H9 (cell line): ENCODE measurements at regions not wholly inside any gene's neighbourhood (a gene's known extent, or its start where the extent isn't known, plus 50 kb on each side); places are given as distances from the start of the nearest gene placed in this dataset.

Source experiments
- DNase-seq: peaks from one replicate; pipeline ENCODE4 v3.0.0-alpha.2; 2017
- H2AFZ ChIP-seq: one replicate; pipeline ENCODE4 v1.6.1; 2013; ENCODE audit warnings: mild to moderate bottlenecking, low read length, control low read depth, moderate library complexity
- H2AK5ac ChIP-seq: 2 replicates; pipeline ENCODE4 v1.6.1; 2013; ENCODE audit warnings: low read length, control low read depth, mixed read lengths; ENCODE audit not compliant: insufficient read length
- H2BK120ac ChIP-seq: one replicate; pipeline ENCODE4 v1.6.1; 2013; ENCODE audit warnings: low read depth, mild to moderate bottlenecking, low read length, control low read depth, inconsistent platforms; ENCODE audit not compliant: poor library complexity, severe bottlenecking
- H2BK12ac ChIP-seq: 2 replicates; pipeline ENCODE4 v1.6.1; 2013; ENCODE audit warnings: low read length, control low read depth, mixed read lengths, low read depth; ENCODE audit not compliant: insufficient read length
- H2BK15ac ChIP-seq: 2 replicates; pipeline ENCODE4 v1.6.1; 2013; ENCODE audit warnings: low read depth, low read length, control low read depth
- H2BK20ac ChIP-seq: one replicate; pipeline ENCODE4 v1.6.1; 2013; ENCODE audit warnings: low read depth, mild to moderate bottlenecking, low read length, control low read depth, inconsistent platforms; ENCODE audit not compliant: poor library complexity, severe bottlenecking
- H2BK5ac ChIP-seq: 2 replicates; pipeline ENCODE4 v1.6.1; 2013; ENCODE audit warnings: low read length, control low read depth, mixed read lengths; ENCODE audit not compliant: insufficient read length
- H3K14ac ChIP-seq: 2 replicates; pipeline ENCODE4 v1.6.1; 2013; ENCODE audit warnings: low read length, control low read depth; ENCODE audit not compliant: insufficient read depth
- H3K18ac ChIP-seq: 2 replicates; pipeline ENCODE4 v1.6.1; 2013; ENCODE audit warnings: low read depth, mild to moderate bottlenecking, mixed read lengths, low read length, control low read depth; ENCODE audit not compliant: insufficient read length
- H3K23ac ChIP-seq: 2 replicates; pipeline ENCODE4 v1.6.1; 2013; ENCODE audit warnings: low read length, control low read depth, mixed read lengths, low read depth; ENCODE audit not compliant: insufficient read length
- H3K23me2 ChIP-seq: 2 replicates; pipeline ENCODE4 v1.6.1; 2013; ENCODE audit warnings: low read depth, mild to moderate bottlenecking, mixed read lengths, low read length, control low read depth; ENCODE audit not compliant: insufficient read length, poor library complexity, severe bottlenecking
- H3K27ac ChIP-seq: 2 replicates; pipeline ENCODE4 v1.5.1; 2013; ENCODE audit warnings: low read length, control low read depth, mixed read lengths, low read depth; ENCODE audit not compliant: insufficient read length
- H3K27me3 ChIP-seq: 2 replicates; pipeline ENCODE4 v1.6.1; 2013; ENCODE audit warnings: low read length, control low read depth, inconsistent platforms; ENCODE audit not compliant: insufficient read depth
- H3K4ac ChIP-seq: 2 replicates; pipeline ENCODE4 v1.6.1; 2013; ENCODE audit warnings: low read depth, mild to moderate bottlenecking, control low read depth, inconsistent platforms, low read length, moderate library complexity
- H3K4me1 ChIP-seq: 2 replicates; pipeline ENCODE4 v1.6.1; 2013; ENCODE audit warnings: low read length, control low read depth, inconsistent platforms; ENCODE audit not compliant: insufficient read depth
- H3K4me2 ChIP-seq: 2 replicates; pipeline ENCODE4 v1.6.1; 2013; ENCODE audit warnings: low read length, control low read depth, mixed read lengths; ENCODE audit not compliant: insufficient read length, insufficient read depth
- H3K56ac ChIP-seq: 2 replicates; pipeline ENCODE4 v1.6.1; 2013; ENCODE audit warnings: low read depth, mild to moderate bottlenecking, mixed read lengths, low read length, control low read depth; ENCODE audit not compliant: insufficient read length
- H3K79me1 ChIP-seq: 2 replicates; pipeline ENCODE4 v1.6.1; 2013; ENCODE audit warnings: low read depth, mild to moderate bottlenecking, moderate library complexity, low read length, control low read depth, inconsistent platforms; ENCODE audit not compliant: insufficient read depth, poor library complexity, severe bottlenecking
- H3K79me2 ChIP-seq: 2 replicates; pipeline ENCODE4 v1.6.1; 2013; ENCODE audit warnings: low read length, control low read depth, inconsistent platforms; ENCODE audit not compliant: insufficient read depth
- H3K9ac ChIP-seq: 2 replicates; pipeline ENCODE4 v1.6.1; 2013; ENCODE audit warnings: low read length, control low read depth, mixed read lengths; ENCODE audit not compliant: insufficient read length; ENCODE audit errors: extremely low read depth
- H3K9me3 ChIP-seq: one replicate; pipeline ENCODE4 v1.6.1; 2013; ENCODE audit warnings: low read depth, low read length, inconsistent platforms; ENCODE audit not compliant: control insufficient read depth
- H3T11ph ChIP-seq: one replicate; pipeline ENCODE4 v1.6.1; 2013; ENCODE audit warnings: mild to moderate bottlenecking, low read length, control low read depth, inconsistent platforms
- H4K20me1 ChIP-seq: one replicate; pipeline ENCODE4 v1.6.1; 2013; ENCODE audit not compliant: control insufficient read depth, insufficient read length, insufficient read depth
- H4K5ac ChIP-seq: 2 replicates; pipeline ENCODE4 v1.6.1; 2013; ENCODE audit warnings: low read depth, mild to moderate bottlenecking, mixed read lengths, low read length, control low read depth; ENCODE audit not compliant: insufficient read length
- H4K8ac ChIP-seq: replicated peaks from 2 replicates; pipeline ENCODE4 v1.6.1; 2013; ENCODE audit warnings: low read length, control low read depth, mixed read lengths, low read depth; ENCODE audit not compliant: insufficient read length
- H4K91ac ChIP-seq: 2 replicates; pipeline ENCODE4 v1.6.1; 2013; ENCODE audit warnings: low read depth, mild to moderate bottlenecking, moderate library complexity, mixed read lengths, low read length, control low read depth; ENCODE audit not compliant: insufficient read length
- H3K27ac Mint-ChIP-seq, 3 experiments: 2 replicates in 2 of 3; 3 replicates in 1 of 3; pipeline ENCODE4 v1.8.0; 2020 to 2021; ENCODE audit warnings: mixed read lengths in 3 of 3, mild to moderate bottlenecking in 1 of 3, moderate library complexity in 1 of 3
- H3K27me3 Mint-ChIP-seq: 2 replicates; pipeline ENCODE4 v1.8.0; 2021; ENCODE audit warnings: low read depth, mild to moderate bottlenecking, moderate library complexity, mixed read lengths
- H3K36me3 Mint-ChIP-seq, 3 experiments: 2 replicates in 2 of 3; 3 replicates in 1 of 3; pipeline ENCODE4 v1.8.0; 2020 to 2021; ENCODE audit warnings: low read depth in 3 of 3, mixed read lengths in 3 of 3; ENCODE audit not compliant: insufficient read depth in 1 of 3
- H3K4me1 Mint-ChIP-seq, 2 experiments: 2 replicates each; pipeline ENCODE4 v1.8.0; 2020; ENCODE audit warnings: mixed read lengths in 2 of 2
- H3K4me3 Mint-ChIP-seq, 2 experiments: 2 replicates in 1 of 2; 3 replicates in 1 of 2; pipeline ENCODE4 v1.8.0; 2020 to 2021; ENCODE audit warnings: mild to moderate bottlenecking in 2 of 2, mixed read lengths in 2 of 2, moderate library complexity in 1 of 2
- H3K9me3 Mint-ChIP-seq, 2 experiments: 2 replicates in 1 of 2; 3 replicates in 1 of 2; pipeline ENCODE4 v1.8.0; 2020; ENCODE audit warnings: mild to moderate bottlenecking in 2 of 2, mixed read lengths in 2 of 2, moderate library complexity in 1 of 2
- CTCF ChIP-seq: fragments of 200-600 bp; sonication (generic); conservative IDR thresholded peaks from 3 replicates; pipeline ENCODE4 v1.8.0; 2021; ENCODE audit warnings: antibody characterized with exemption, mild to moderate bottlenecking
- WGBS: extraction: QIAGEN DNeasy Blood & Tissue Kit; methylation state at CpG from one replicate; pipeline ENCODE4 v1.1.7; 2013; ENCODE audit warnings: missing lambda C conversion rate, low lambda C conversion rate, mixed read lengths; ENCODE audit not compliant: insufficient read length; ENCODE audit errors: extremely low coverage; 5-methylcytosine and 5-hydroxymethylcytosine counted together

DNA sequence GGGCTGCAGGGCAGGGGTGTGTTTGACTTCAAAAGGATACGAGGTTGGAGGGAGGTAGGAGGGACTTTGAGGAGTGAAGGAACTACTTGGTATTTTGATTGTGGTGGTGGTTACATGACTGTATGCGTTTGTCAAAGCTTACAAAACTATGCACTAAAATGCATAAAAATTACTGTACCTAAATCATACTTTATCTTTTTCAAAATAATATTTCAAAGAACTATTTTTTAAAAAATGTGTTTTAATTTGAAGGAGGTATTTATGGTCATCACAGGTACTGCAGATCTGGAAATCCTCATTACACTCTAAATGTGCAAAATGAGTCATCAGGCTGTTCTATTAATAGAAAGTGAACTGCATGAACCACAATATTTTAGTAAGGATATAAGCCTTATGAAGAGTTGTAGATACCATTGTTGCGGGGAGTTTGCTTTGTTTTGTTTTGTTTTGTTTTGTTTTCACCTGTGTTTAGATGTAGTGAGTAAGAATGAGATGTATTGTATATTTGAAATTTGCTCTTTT is 116.9 kb downstream of the ARRDC3 start:
- no peak for DNase-seq
- no peak overlapping the region for H3K9ac ChIP-seq
- H3K27ac ChIP-seq: no peak overlapping the region

More for the DNA sequence above, 116.9 kb downstream of the ARRDC3 start:
- H3K79me2 ChIP-seq: no peaks in the 10 kb centered on the region
- no peak overlapping the region for H3K4ac ChIP-seq
- WGBS: no CpG with 5 or more reads among the region's 3 CpGs
- no peaks in the 10 kb centered on the region for H3K79me1 ChIP-seq
- H2BK20ac ChIP-seq: no peak overlapping the region
- no peak overlapping the region for H2AFZ ChIP-seq
- H3K4me1 Mint-ChIP-seq: peaks cover 12 to 14% of the 10 kb centered on the region in 2 experiments
- no peak overlapping the region for H3T11ph ChIP-seq
- no peak for TF ChIP-seq CTCF
- no peaks in the 10 kb centered on the region for H3K9me3 ChIP-seq
- no peaks in the 10 kb centered on the region for H3K27me3 Mint-ChIP-seq
- H3K4me3 Mint-ChIP-seq: no peak overlapping the region
- no peak overlapping the region for H4K8ac ChIP-seq
- H3K56ac ChIP-seq: no peak overlapping the region
- H4K20me1 ChIP-seq: no peaks in the 10 kb centered on the region
- H3K9me3 Mint-ChIP-seq: no peaks in the 10 kb centered on the region
- H3K18ac ChIP-seq: no peak overlapping the region
- no peak overlapping the region for H4K91ac ChIP-seq
- no peak overlapping the region for H2BK120ac ChIP-seq
- H3K27me3 ChIP-seq: no peaks in the 10 kb centered on the region
- no peak overlapping the region for H3K4me2 ChIP-seq
- H3K4me1 ChIP-seq: no peaks in the 10 kb centered on the region
- H3K36me3 Mint-ChIP-seq: no peaks in the 10 kb centered on the region
- H2AK5ac ChIP-seq: no peak overlapping the region
- no peak overlapping the region for H4K5ac ChIP-seq
- H2BK12ac ChIP-seq: no peak overlapping the region
- no peak overlapping the region for H3K14ac ChIP-seq
- H3K23me2 ChIP-seq: no peaks in the 10 kb centered on the region
- no peak overlapping the region for H2BK5ac ChIP-seq
- no peak overlapping the region for H3K23ac ChIP-seq
- no peak overlapping the region for H2BK15ac ChIP-seq
- no peak overlapping the region for H3K27ac Mint-ChIP-seq
